IPS DF 4.7 (cell line): ENCODE measurements at regions not wholly inside any gene's neighbourhood (a gene's known extent, or its start where the extent isn't known, plus 50 kb on each side); places are given as distances from the start of the nearest gene placed in this dataset.

Experiments
- DNase-seq: peaks from one replicate; pipeline ENCODE4 v3.0.0-alpha.2; 2013; ENCODE audit warnings: low spot score; ENCODE audit errors: extremely low read depth

- DNase-seq, result no peak
These were observed 356.6 kb upstream of the ADAMTS9 start for GRCh38 chr3:65044401-65044800.

- no peak for DNase-seq
These were observed 354.9 kb upstream of the ADAMTS9 start for GRCh38 chr3:65042675-65043074.

GRCh38 chr3:65039754-65040210 is 352.0 kb upstream of the ADAMTS9 start:
- no peak for DNase-seq

GRCh38 chr3:65037861-65038260 is 350.1 kb upstream of the ADAMTS9 start:
- no peak for DNase-seq

- DNase-seq, result no peak
These were observed 347.4 kb upstream of the ADAMTS9 start for GRCh38 chr3:65035246-65035645.

GRCh38 chr3:65033576-65033975 is 345.8 kb upstream of the ADAMTS9 start:
- DNase-seq, result no peak

- DNase-seq, result no peak
These were observed 343.2 kb upstream of the ADAMTS9 start for GRCh38 chr3:65030847-65031463.

- DNase-seq, result no peak
These were observed 342.3 kb upstream of the ADAMTS9 start for GRCh38 chr3:65030014-65030627.

GRCh38 chr3:65029130-65029529 is 341.3 kb upstream of the ADAMTS9 start:
- DNase-seq, result no peak

- no peak for DNase-seq
These were observed 340.2 kb upstream of the ADAMTS9 start for GRCh38 chr3:65028024-65028423.

GRCh38 chr3:65027335-65027734 is 339.5 kb upstream of the ADAMTS9 start:
- no peak for DNase-seq

- no peak for DNase-seq
These were observed 338.4 kb upstream of the ADAMTS9 start for GRCh38 chr3:65026151-65026550.

GRCh38 chr3:65024148-65024547 is 336.3 kb upstream of the ADAMTS9 start:
- no peak for DNase-seq

GRCh38 chr3:65020281-65021160 is 332.7 kb upstream of the ADAMTS9 start:
- no peak for DNase-seq

GRCh38 chr3:65019443-65020055 is 331.7 kb upstream of the ADAMTS9 start:
- DNase-seq, result no peak

- no peak for DNase-seq
These were observed 331.0 kb upstream of the ADAMTS9 start for GRCh38 chr3:65018801-65019200.

GRCh38 chr3:65017359-65017758 is 329.6 kb upstream of the ADAMTS9 start:
- no peak for DNase-seq

GRCh38 chr3:65015711-65016110 is 327.9 kb upstream of the ADAMTS9 start:
- DNase-seq, result no peak

- no peak for DNase-seq
These were observed 325.3 kb upstream of the ADAMTS9 start for GRCh38 chr3:65013053-65013452.

GRCh38 chr3:65006300-65006739 is 318.5 kb upstream of the ADAMTS9 start:
- no peak for DNase-seq

GRCh38 chr3:65005486-65005885 is 317.7 kb upstream of the ADAMTS9 start:
- no peak for DNase-seq

- DNase-seq, result no peak
These were observed 317.0 kb upstream of the ADAMTS9 start for GRCh38 chr3:65004795-65005295.
